ENCODE measurements at regions not wholly inside any gene's neighbourhood (a gene's known extent, or its start where the extent isn't known, plus 50 kb on each side); places are given as distances from the start of the nearest gene placed in this dataset.
"Not testable (repeated sequence)": the region's sequence is repeated elsewhere in the genome, so short reads cannot be mapped to it uniquely, and the experiment has no call there.

GRCh38 chr9:86487838-86488233, 133.6 kb upstream of the TUT7 start:
- DNase-seq (ENCODE audit: low read depth): no peak
- TF ChIP-seq CTCF (IDR thresholded peaks at IDR 0.05; ENCODE audit: low read depth, low read length, missing control alignments): no peak

GRCh38 chr9:86486891-86487837, 133.0 kb upstream of the TUT7 start:
- DNase-seq (ENCODE audit: low read depth): peak; percentile 1
- peak; percentile 48 for TF ChIP-seq CTCF (IDR thresholded peaks at IDR 0.05; ENCODE audit: low read depth, low read length, missing control alignments)
- H3K4me3 ChIP-seq (ENCODE audit: low read depth, low read length): no peak overlapping the region

More at GRCh38 chr9:86487838-86488233, 133.6 kb upstream of the TUT7 start:
- no peak overlapping the region for H3K4me3 ChIP-seq (ENCODE audit: low read depth, low read length)

- DNase-seq (ENCODE audit: low read depth): no peak
- TF ChIP-seq CTCF (IDR thresholded peaks at IDR 0.05; ENCODE audit: low read depth, low read length, missing control alignments): no peak
- no peak overlapping the region for H3K4me3 ChIP-seq (ENCODE audit: low read depth, low read length)
Measured at GRCh38 chr9:86485359-86485758, 131.1 kb upstream of the TUT7 start.

- H3K4me3 ChIP-seq (ENCODE audit: low read depth, low read length): no peak overlapping the region
- no peak for DNase-seq (ENCODE audit: low read depth)
- TF ChIP-seq CTCF (IDR thresholded peaks at IDR 0.05; ENCODE audit: low read depth, low read length, missing control alignments): no peak
Measured at GRCh38 chr9:86483496-86483895, 129.3 kb upstream of the TUT7 start.

GRCh38 chr9:86481466-86481865, 127.3 kb upstream of the TUT7 start:
- TF ChIP-seq CTCF (IDR thresholded peaks at IDR 0.05; ENCODE audit: low read depth, low read length, missing control alignments): no peak
- DNase-seq (ENCODE audit: low read depth): no peak
- H3K4me3 ChIP-seq (ENCODE audit: low read depth, low read length): no peak overlapping the region

- not testable (repeated sequence) for DNase-seq (ENCODE audit: low read depth); H3K4me3 ChIP-seq (ENCODE audit: low read depth, low read length)
Measured at GRCh38 chr9:86475255-86475654, 121.0 kb upstream of the TUT7 start.

- no peak for TF ChIP-seq CTCF (IDR thresholded peaks at IDR 0.05; ENCODE audit: low read depth, low read length, missing control alignments)
- DNase-seq (ENCODE audit: low read depth): no peak
- H3K4me3 ChIP-seq (ENCODE audit: low read depth, low read length): no peak overlapping the region
Measured at GRCh38 chr9:86471171-86471815, 117.1 kb upstream of the TUT7 start.
